ENCODE measurements at regions not wholly inside any gene's neighbourhood (a gene's known extent, or its start where the extent isn't known, plus 50 kb on each side); places are given as distances from the start of the nearest gene placed in this dataset.
A peak's percentile ranks its signal among the peaks of the same experiment; 100 is the strongest.
"Not testable (repeated sequence)": the region's sequence is repeated elsewhere in the genome, so short reads cannot be mapped to it uniquely, and the experiment has no call there.

DNA sequence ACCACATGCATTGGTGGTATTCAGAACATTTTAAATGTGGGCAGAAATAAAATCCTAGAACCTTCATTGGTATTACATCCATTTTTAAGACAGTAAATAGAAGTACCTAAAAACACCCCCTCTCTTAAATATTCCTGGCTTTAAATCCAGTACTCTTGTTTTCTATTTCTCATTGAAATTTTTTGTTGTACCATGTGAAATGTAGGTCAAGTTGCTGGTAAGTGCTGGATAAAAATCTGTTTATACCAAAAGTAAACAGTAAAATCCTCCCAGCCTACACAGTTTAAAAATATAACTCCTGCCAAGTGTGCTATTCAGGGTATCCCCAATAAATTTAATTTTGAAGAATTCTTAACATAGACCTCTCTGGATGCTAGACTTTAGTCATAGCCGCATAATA is 75.0 kb upstream of the FST start:
- no peak overlapping the region for H3K27ac ChIP-seq (ENCODE audit: low read length)
- no peak overlapping the region for H3K4me3 ChIP-seq (ENCODE audit: low read length)
- H2AFZ ChIP-seq (ENCODE audit: low read depth, low read length) = no peak overlapping the region
- H4K20me1 ChIP-seq (ENCODE audit: insufficient read depth, low read length) = no peaks in the 10 kb centered on the region
- H3K36me3 ChIP-seq (replicated peaks; ENCODE audit: low read depth, low read length) = no peaks in the 10 kb centered on the region
- H3K4me2 ChIP-seq (ENCODE audit: low read length) = no peak overlapping the region
- no peaks in the 10 kb centered on the region for H3K79me2 ChIP-seq (ENCODE audit: low read length)
- H3K4me1 ChIP-seq (ENCODE audit: low read length) = no peaks in the 10 kb centered on the region
- no peaks in the 10 kb centered on the region for H3K9me3 ChIP-seq (ENCODE audit: insufficient read depth, low read length)
- no peaks in the 10 kb centered on the region for H3K27me3 ChIP-seq (ENCODE audit: low read depth, low read length)
- TF ChIP-seq, protein P1, sequence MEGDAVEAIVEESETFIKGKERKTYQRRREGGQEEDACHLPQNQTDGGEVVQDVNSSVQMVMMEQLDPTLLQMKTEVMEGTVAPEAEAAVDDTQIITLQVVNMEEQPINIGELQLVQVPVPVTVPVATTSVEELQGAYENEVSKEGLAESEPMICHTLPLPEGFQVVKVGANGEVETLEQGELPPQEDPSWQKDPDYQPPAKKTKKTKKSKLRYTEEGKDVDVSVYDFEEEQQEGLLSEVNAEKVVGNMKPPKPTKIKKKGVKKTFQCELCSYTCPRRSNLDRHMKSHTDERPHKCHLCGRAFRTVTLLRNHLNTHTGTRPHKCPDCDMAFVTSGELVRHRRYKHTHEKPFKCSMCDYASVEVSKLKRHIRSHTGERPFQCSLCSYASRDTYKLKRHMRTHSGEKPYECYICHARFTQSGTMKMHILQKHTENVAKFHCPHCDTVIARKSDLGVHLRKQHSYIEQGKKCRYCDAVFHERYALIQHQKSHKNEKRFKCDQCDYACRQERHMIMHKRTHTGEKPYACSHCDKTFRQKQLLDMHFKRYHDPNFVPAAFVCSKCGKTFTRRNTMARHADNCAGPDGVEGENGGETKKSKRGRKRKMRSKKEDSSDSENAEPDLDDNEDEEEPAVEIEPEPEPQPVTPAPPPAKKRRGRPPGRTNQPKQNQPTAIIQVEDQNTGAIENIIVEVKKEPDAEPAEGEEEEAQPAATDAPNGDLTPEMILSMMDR (IDR thresholded peaks at IDR 0.05; ENCODE audit: low read depth, low read length) = no peak
- TF ChIP-seq EZH2phosphoT487 (IDR thresholded peaks at IDR 0.05; ENCODE audit: low read depth) = no peak
- H3K9ac ChIP-seq (ENCODE audit: low read length) = no peak overlapping the region

DNA sequence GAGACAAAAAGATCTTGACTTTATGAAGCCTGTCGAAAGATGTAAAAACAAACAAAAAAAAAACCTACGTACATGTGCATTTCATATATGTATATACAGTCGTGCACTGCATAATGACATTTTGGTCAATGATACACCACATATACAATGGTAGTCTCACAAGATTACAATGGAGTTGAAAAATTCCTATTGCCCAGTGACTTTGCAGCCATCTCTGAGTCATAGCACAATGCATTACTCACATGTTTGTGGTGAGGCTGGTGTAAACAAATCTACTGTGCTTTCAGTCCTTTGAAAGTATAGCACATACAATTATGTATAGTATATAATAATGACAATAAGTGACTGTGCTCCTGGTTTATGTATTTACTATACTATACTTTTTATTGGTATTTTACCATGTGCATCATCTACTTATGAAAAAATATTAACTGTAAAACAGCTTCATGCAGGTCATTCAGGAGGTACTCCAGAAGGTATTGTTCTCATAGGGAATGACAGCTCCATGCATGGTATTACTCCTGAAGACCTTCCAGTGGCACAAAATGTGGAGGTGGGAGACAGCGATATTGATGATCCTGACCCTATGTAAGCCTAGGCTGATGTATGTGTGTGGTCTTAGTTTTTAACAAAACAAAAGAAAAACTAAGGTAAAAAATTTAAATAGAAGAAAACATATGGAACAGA is 73.7 kb upstream of the FST start:
- H4K20me1 ChIP-seq (ENCODE audit: insufficient read depth, low read length) = no peaks in the 10 kb centered on the region
- H3K27me3 ChIP-seq (ENCODE audit: low read depth, low read length) = no peaks in the 10 kb centered on the region
- H3K27ac ChIP-seq (ENCODE audit: low read length) = no peak overlapping the region
- H3K79me2 ChIP-seq (ENCODE audit: low read length) = no peaks in the 10 kb centered on the region
- no peak for TF ChIP-seq EZH2phosphoT487 (IDR thresholded peaks at IDR 0.05; ENCODE audit: low read depth)
- TF ChIP-seq, protein P1 (IDR thresholded peaks at IDR 0.05; ENCODE audit: low read depth, low read length) = no peak
- no peak overlapping the region for H3K4me2 ChIP-seq (ENCODE audit: low read length)
- no peak overlapping the region for H3K4me3 ChIP-seq (ENCODE audit: low read length)
- H2AFZ ChIP-seq (ENCODE audit: low read depth, low read length) = no peak overlapping the region
- peaks cover 8% of the 10 kb centered on the region for H3K4me1 ChIP-seq (ENCODE audit: low read length)
- H3K9me3 ChIP-seq (ENCODE audit: insufficient read depth, low read length) = no peaks in the 10 kb centered on the region
- H3K36me3 ChIP-seq (replicated peaks; ENCODE audit: low read depth, low read length) = no peaks in the 10 kb centered on the region
- no peak overlapping the region for H3K9ac ChIP-seq (ENCODE audit: low read length)

DNA sequence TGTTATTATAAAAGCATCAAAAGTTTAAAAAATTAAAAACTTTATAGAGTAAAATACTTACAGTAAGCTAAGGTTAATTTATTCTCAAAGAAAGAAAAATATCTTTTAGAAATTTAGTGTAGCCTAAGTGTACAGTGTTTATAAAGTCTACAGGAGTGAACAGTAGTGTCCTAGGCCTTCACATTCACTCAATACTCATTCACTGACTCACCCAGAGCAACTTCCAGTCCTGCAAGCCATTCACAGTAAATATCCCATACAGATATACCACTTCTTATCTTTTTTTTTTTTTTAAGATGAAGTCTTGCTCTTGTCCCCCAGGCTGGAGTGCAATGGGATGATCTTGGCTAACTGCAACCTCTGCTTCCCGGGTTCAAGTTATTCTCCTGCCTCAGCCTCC is 73.1 kb upstream of the FST start:
- Histone ChIP-seq H2AFZ (ENCODE audit: low read depth, low read length) (no peak overlapping the region), H3K9ac (ENCODE audit: low read length) (no peak overlapping the region), H3K4me1 (ENCODE audit: low read length) (peaks cover 11% of the 10 kb centered on the region), H3K27me3 (ENCODE audit: low read depth, low read length) (no peaks in the 10 kb centered on the region), H3K9me3 (ENCODE audit: insufficient read depth, low read length) (no peaks in the 10 kb centered on the region), H3K36me3 (replicated peaks; ENCODE audit: low read depth, low read length) (no peaks in the 10 kb centered on the region), H4K20me1 (ENCODE audit: insufficient read depth, low read length) (no peaks in the 10 kb centered on the region), H3K4me2 (ENCODE audit: low read length) (no peak overlapping the region), H3K4me3 (ENCODE audit: low read length) (no peak overlapping the region), H3K27ac (ENCODE audit: low read length) (no peak overlapping the region), H3K79me2 (ENCODE audit: low read length) (no peaks in the 10 kb centered on the region)
- TF ChIP-seq, protein P1 (IDR thresholded peaks at IDR 0.05; ENCODE audit: low read depth, low read length) = no peak
- no peak for TF ChIP-seq EZH2phosphoT487 (IDR thresholded peaks at IDR 0.05; ENCODE audit: low read depth)

DNA sequence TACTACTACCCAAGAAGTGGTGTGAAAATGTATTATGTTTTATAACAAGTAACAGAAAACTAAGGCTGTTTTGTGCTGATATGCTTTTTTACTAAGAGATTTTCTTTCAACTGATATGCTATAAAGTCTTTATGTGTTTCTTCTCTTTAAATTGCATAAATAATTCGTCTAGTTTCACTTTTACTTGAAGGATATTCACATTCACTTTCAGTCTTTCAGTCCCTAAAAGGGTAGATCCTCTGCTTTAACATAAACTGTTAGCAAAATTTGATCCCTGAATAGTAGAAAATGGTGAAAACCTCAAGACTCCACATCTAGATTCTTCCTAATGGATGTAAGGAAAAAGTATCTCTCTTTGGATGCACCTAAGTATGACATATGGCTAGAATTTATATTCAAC is 69.0 kb upstream of the FST start:
- TF ChIP-seq EZH2phosphoT487 (IDR thresholded peaks at IDR 0.05; ENCODE audit: low read depth) = no peak
- TF ChIP-seq, protein P1 (IDR thresholded peaks at IDR 0.05; ENCODE audit: low read depth, low read length) = no peak

DNA sequence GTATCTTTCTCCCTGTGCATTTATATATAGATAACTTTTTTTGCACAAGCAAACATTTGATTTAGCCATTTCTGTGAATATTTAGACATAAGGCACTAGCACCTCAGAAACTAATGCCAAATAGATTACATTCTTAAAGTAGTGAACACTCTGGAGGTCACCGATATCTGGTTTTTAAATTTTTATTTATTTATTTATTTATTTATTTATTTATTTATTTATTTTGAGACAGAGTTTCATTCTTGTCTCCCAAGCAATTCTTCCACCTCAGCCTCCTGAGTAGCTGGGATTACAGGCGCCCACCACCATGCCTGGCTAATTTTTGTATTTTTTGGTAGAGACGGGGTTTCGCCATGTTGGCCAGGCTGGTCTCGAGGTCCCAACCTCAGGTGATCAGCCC is 67.9 kb upstream of the FST start:
- H3K4me2 ChIP-seq (ENCODE audit: low read length); H3K36me3 ChIP-seq (replicated peaks; ENCODE audit: low read depth, low read length); H4K20me1 ChIP-seq (ENCODE audit: insufficient read depth, low read length); H3K4me3 ChIP-seq (ENCODE audit: low read length); H2AFZ ChIP-seq (ENCODE audit: low read depth, low read length); H3K27ac ChIP-seq (ENCODE audit: low read length); H3K27me3 ChIP-seq (ENCODE audit: low read depth, low read length); H3K79me2 ChIP-seq (ENCODE audit: low read length); H3K9me3 ChIP-seq (ENCODE audit: insufficient read depth, low read length); H3K9ac ChIP-seq (ENCODE audit: low read length): not testable (repeated sequence)
- H3K4me1 ChIP-seq (ENCODE audit: low read length) = peaks cover 11% of the 10 kb centered on the region

More for the DNA sequence above, 69.0 kb upstream of the FST start:
- Histone ChIP-seq H3K4me2 (ENCODE audit: low read length) (peak overlapping the region; percentile 59), H3K27ac (ENCODE audit: low read length) (no peak overlapping the region), H3K79me2 (ENCODE audit: low read length) (no peaks in the 10 kb centered on the region), H3K4me3 (ENCODE audit: low read length) (peak overlapping the region; percentile 27), H3K27me3 (ENCODE audit: low read depth, low read length) (no peaks in the 10 kb centered on the region), H3K9ac (ENCODE audit: low read length) (no peak overlapping the region), H3K9me3 (ENCODE audit: insufficient read depth, low read length) (no peaks in the 10 kb centered on the region), H3K36me3 (replicated peaks; ENCODE audit: low read depth, low read length) (no peaks in the 10 kb centered on the region), H3K4me1 (ENCODE audit: low read length) (peaks cover 11% of the 10 kb centered on the region), H4K20me1 (ENCODE audit: insufficient read depth, low read length) (no peaks in the 10 kb centered on the region), H2AFZ (ENCODE audit: low read depth, low read length) (peak overlapping the region; percentile 83)
